GM21390 (cell line): ENCODE measurements at regions not wholly inside any gene's neighbourhood (a gene's known extent, or its start where the extent isn't known, plus 50 kb on each side); places are given as distances from the start of the nearest gene placed in this dataset.
"Not testable (repeated sequence)": the region's sequence is repeated elsewhere in the genome, so short reads cannot be mapped to it uniquely, and the experiment has no call there.

Experiments
- ATAC-seq: cut with Tn5 transposase; IDR thresholded peaks from one replicate; pipeline ENCODE4 v1.9.1; 2021; ENCODE audit not compliant: unreplicated experiment

- no peak for ATAC-seq
Measured at GRCh38 chr3:27779176-27779575, 57.1 kb upstream of the EOMES start.

- ATAC-seq: no peak
Measured at GRCh38 chr3:27789420-27789819, 67.3 kb upstream of the EOMES start.

GRCh38 chr3:27791956-27792355, 69.8 kb upstream of the EOMES start:
- no peak for ATAC-seq

- no peak for ATAC-seq
Measured at GRCh38 chr3:27792869-27793268, 70.7 kb upstream of the EOMES start.

GRCh38 chr3:27794211-27794610, 72.1 kb upstream of the EOMES start:
- no peak for ATAC-seq

- ATAC-seq: no peak
Measured at GRCh38 chr3:27796365-27796875, 74.3 kb upstream of the EOMES start.

GRCh38 chr3:27797773-27798172, 75.7 kb upstream of the EOMES start:
- ATAC-seq: no peak

- no peak for ATAC-seq
Measured at GRCh38 chr3:27800261-27800660, 78.1 kb upstream of the EOMES start.

- no peak for ATAC-seq
Measured at GRCh38 chr3:27802425-27802824, 80.3 kb upstream of the EOMES start.

- no peak for ATAC-seq
Measured at GRCh38 chr3:27802849-27803248, 80.7 kb upstream of the EOMES start.

- ATAC-seq: no peak
Measured at GRCh38 chr3:27805282-27805681, 83.2 kb upstream of the EOMES start.

- ATAC-seq: no peak
Measured at GRCh38 chr3:27813255-27813654, 91.1 kb upstream of the EOMES start.

- ATAC-seq: not testable (repeated sequence)
Measured at GRCh38 chr3:27821609-27822008, 99.5 kb upstream of the EOMES start.

GRCh38 chr3:27824312-27825200, 102.4 kb upstream of the EOMES start:
- no peak for ATAC-seq

GRCh38 chr3:27826448-27826847, 104.3 kb upstream of the EOMES start:
- ATAC-seq: no peak

- ATAC-seq: no peak
Measured at GRCh38 chr3:27827041-27827440, 104.9 kb upstream of the EOMES start.

- no peak for ATAC-seq
Measured at GRCh38 chr3:27840807-27841594, 118.9 kb upstream of the EOMES start.

- ATAC-seq: no peak
Measured at GRCh38 chr3:27844052-27844675, 122.0 kb upstream of the EOMES start.

GRCh38 chr3:27847697-27848096, 125.6 kb upstream of the EOMES start:
- no peak for ATAC-seq

- no peak for ATAC-seq
Measured at GRCh38 chr3:27848826-27849225, 126.7 kb upstream of the EOMES start.

- ATAC-seq: no peak
Measured at GRCh38 chr3:27859821-27860220, 137.7 kb upstream of the EOMES start.
